HuH-7 (cell line): ENCODE measurements at regions not wholly inside any gene's neighbourhood (a gene's known extent, or its start where the extent isn't known, plus 50 kb on each side); places are given as distances from the start of the nearest gene placed in this dataset.
"Not testable (repeated sequence)": the region's sequence is repeated elsewhere in the genome, so short reads cannot be mapped to it uniquely, and the experiment has no call there.

Experiments used
- DNase-seq: peaks from one replicate; pipeline ENCODE4 v3.0.0; 2011; ENCODE audit warnings: low spot score

GRCh38 chr4:100023800-100024199 is 73.7 kb upstream of the H2AZ1 start:
- no peak for DNase-seq

GRCh38 chr4:100022792-100023222 is 72.7 kb upstream of the H2AZ1 start:
- DNase-seq, result no peak

GRCh38 chr4:100019821-100020220 is 69.7 kb upstream of the H2AZ1 start:
- DNase-seq, result no peak

- DNase-seq, result no peak
Observed at GRCh38 chr4:100017637-100018310, 67.7 kb upstream of the H2AZ1 start.

- no peak for DNase-seq
Observed at GRCh38 chr4:100016191-100016590, 66.1 kb upstream of the H2AZ1 start.

- no peak for DNase-seq
Observed at GRCh38 chr4:100014616-100015015, 64.5 kb upstream of the H2AZ1 start.

GRCh38 chr4:100009490-100009889 is 59.4 kb upstream of the H2AZ1 start:
- DNase-seq, result no peak

GRCh38 chr4:100008048-100008447 is 58.0 kb upstream of the H2AZ1 start:
- no peak for DNase-seq

- DNase-seq, result not testable (repeated sequence)
Observed at GRCh38 chr4:100006161-100006560, 56.1 kb upstream of the H2AZ1 start.
